Neural cell (in vitro differentiated cells): ENCODE measurements at regions not wholly inside any gene's neighbourhood (a gene's known extent, or its start where the extent isn't known, plus 50 kb on each side); places are given as distances from the start of the nearest gene placed in this dataset.

ENCODE experiments used
- H2AFZ ChIP-seq: fragments of 200-600, 300-800 bp; sonication (generic), shearing (Covaris generic); 2 replicates; pipeline ENCODE4 v1.6.0; 2014; ENCODE audit warnings: low read depth, mild to moderate bottlenecking, antibody characterized with exemption, low read length, moderate library complexity
- H3F3A ChIP-seq: fragments of 200-600 bp; shearing (Covaris generic); 2 replicates; pipeline ENCODE4 v1.6.1; 2016; ENCODE audit warnings: mild to moderate bottlenecking, moderate library complexity, mixed read lengths, antibody characterized with exemption, low read length; ENCODE audit not compliant: insufficient read depth, poor library complexity, severe bottlenecking
- H3K27ac ChIP-seq: fragments of 200-600, 300-800 bp; sonication (generic), shearing (Covaris generic); 2 replicates; pipeline ENCODE4 v1.5.1; 2014; ENCODE audit warnings: mild to moderate bottlenecking, low read length, moderate library complexity
- H3K27me3 ChIP-seq: fragments of 300-800, 200-600 bp; sonication (generic), shearing (Covaris generic); 2 replicates; pipeline ENCODE4 v1.6.0; 2014; ENCODE audit warnings: mild to moderate bottlenecking, low read depth, low read length, moderate library complexity; ENCODE audit not compliant: insufficient read depth
- H3K36me3 ChIP-seq: fragments of 300-800, 200-600 bp; sonication (generic), shearing (Covaris generic); 2 replicates; pipeline ENCODE4 v1.5.1; 2014; ENCODE audit warnings: mild to moderate bottlenecking, antibody characterized with exemption, low read length, moderate library complexity; ENCODE audit not compliant: insufficient read depth
- H3K4me2 ChIP-seq: fragments of 300-800, 200-600 bp; sonication (generic), shearing (Covaris generic); 2 replicates; pipeline ENCODE4 v1.6.0; 2014; ENCODE audit warnings: mild to moderate bottlenecking, low read length
- H3K4me3 ChIP-seq: fragments of 300-800, 200-600 bp; sonication (generic), shearing (Covaris generic); 2 replicates; pipeline ENCODE4 v1.5.1; 2014; ENCODE audit warnings: mild to moderate bottlenecking, low read length, moderate library complexity
- H3K79me2 ChIP-seq: fragments of 200-600 bp; shearing (Covaris generic); replicated peaks from 2 replicates; pipeline ENCODE4 v1.6.0; 2014; ENCODE audit warnings: mild to moderate bottlenecking, low read length, moderate library complexity; ENCODE audit not compliant: insufficient read depth
- H3K9ac ChIP-seq: fragments of 300-800, 200-600 bp; sonication (generic), shearing (Covaris generic); 2 replicates; pipeline ENCODE4 v1.6.1; 2016; ENCODE audit warnings: mild to moderate bottlenecking, low read length, mixed read lengths
- H3K9me2 ChIP-seq: fragments of 200-600 bp; shearing (Covaris generic); 2 replicates; pipeline ENCODE4 v1.6.1; 2016; ENCODE audit warnings: mild to moderate bottlenecking, low read length, mixed read lengths; ENCODE audit not compliant: insufficient read depth
- H3K9me3 ChIP-seq: fragments of 200-600, 300-800 bp; sonication (generic), shearing (Covaris generic); 2 replicates; pipeline ENCODE4 v1.6.1; 2016; ENCODE audit warnings: mild to moderate bottlenecking, mixed run types, low read length, moderate library complexity, mixed read lengths
- H4K20me1 ChIP-seq: fragments of 200-600 bp; shearing (Covaris generic); 2 replicates; pipeline ENCODE4 v1.6.1; 2016; ENCODE audit warnings: mild to moderate bottlenecking, mixed run types; ENCODE audit not compliant: insufficient read depth
- CTCF ChIP-seq: fragments of 450-650 bp; IDR thresholded peaks from 2 replicates; pipeline ENCODE4 v1.5.1; 2014; ENCODE audit warnings: antibody characterized with exemption, mild to moderate bottlenecking, moderate library complexity; ENCODE audit not compliant: poor library complexity, severe bottlenecking
- EP300 ChIP-seq: fragments of 450-650 bp; conservative IDR thresholded peaks from 2 replicates; pipeline ENCODE4 v1.6.1; 2014; ENCODE audit warnings: antibody characterized with exemption, mild to moderate bottlenecking, moderate library complexity; ENCODE audit not compliant: poor library complexity, severe bottlenecking
- EZH2 ChIP-seq: fragments of 200-600, 300-800 bp; shearing (Covaris generic), sonication (generic); IDR thresholded peaks from 2 replicates; pipeline ENCODE4 v1.6.1; 2014; ENCODE audit warnings: antibody characterized with exemption, low read length, borderline replicate concordance, mild to moderate bottlenecking; ENCODE audit not compliant: insufficient read depth, poor library complexity, severe bottlenecking
- MXI1 ChIP-seq: fragments of 450-650 bp; conservative IDR thresholded peaks from 2 replicates; pipeline ENCODE4 v1.6.1; 2014; ENCODE audit warnings: antibody characterized with exemption, mild to moderate bottlenecking; ENCODE audit not compliant: poor library complexity, severe bottlenecking
- POLR2AphosphoS5 ChIP-seq: IDR thresholded peaks from 2 replicates; pipeline ENCODE4 v1.6.1; 2012
- RAD21 ChIP-seq: fragments of 450-650 bp; conservative IDR thresholded peaks from 2 replicates; pipeline ENCODE4 v1.6.1; 2014; ENCODE audit warnings: antibody characterized with exemption, mild to moderate bottlenecking, moderate library complexity
- SMC3 ChIP-seq: fragments of 450-650 bp; conservative IDR thresholded peaks from 2 replicates; pipeline ENCODE4 v1.6.1; 2014; ENCODE audit warnings: antibody characterized with exemption, mild to moderate bottlenecking, moderate library complexity; ENCODE audit not compliant: poor library complexity
- TAF1 ChIP-seq: IDR thresholded peaks from 2 replicates; pipeline ENCODE4 v1.6.1; 2012; ENCODE audit warnings: low read depth

- Histone ChIP-seq H3K27me3 (no peaks in the 10 kb centered on the region), H3K79me2 (no peaks in the 10 kb centered on the region), H3F3A (no peaks in the 10 kb centered on the region), H3K9me3 (no peaks in the 10 kb centered on the region), H3K27ac (no peak overlapping the region), H3K9ac (no peak overlapping the region), H3K4me3 (no peak overlapping the region), H3K4me2 (no peak overlapping the region), H2AFZ (no peak overlapping the region), H3K9me2 (no peaks in the 10 kb centered on the region), H4K20me1 (no peaks in the 10 kb centered on the region), H3K36me3 (no peaks in the 10 kb centered on the region)
- no peak for TF ChIP-seq MXI1
- no peak for TF ChIP-seq SMC3
- TF ChIP-seq EZH2 = no peak
- no peak for TF ChIP-seq TAF1
Observed at GRCh38 chr4:8794491-8794890, 77.1 kb downstream of the HMX1 start.

GRCh38 chr4:8793571-8794160, 78.0 kb downstream of the HMX1 start:
- Histone ChIP-seq H3K4me2 (no peak overlapping the region), H4K20me1 (no peaks in the 10 kb centered on the region), H3K9me2 (no peaks in the 10 kb centered on the region), H2AFZ (no peak overlapping the region), H3K36me3 (no peaks in the 10 kb centered on the region), H3K9me3 (no peaks in the 10 kb centered on the region), H3K27me3 (no peaks in the 10 kb centered on the region), H3F3A (no peaks in the 10 kb centered on the region), H3K27ac (no peak overlapping the region), H3K9ac (no peak overlapping the region), H3K79me2 (no peaks in the 10 kb centered on the region), H3K4me3 (no peak overlapping the region)
- no peak for TF ChIP-seq EZH2
- TF ChIP-seq EP300 = no peak
- no peak for TF ChIP-seq TAF1
- TF ChIP-seq POLR2AphosphoS5 = no peak
- no peak for TF ChIP-seq SMC3
- TF ChIP-seq CTCF = no peak

GRCh38 chr4:8792491-8792890, 79.1 kb downstream of the HMX1 start:
- Histone ChIP-seq H3K4me3 (no peak overlapping the region), H4K20me1 (no peaks in the 10 kb centered on the region), H3K79me2 (no peaks in the 10 kb centered on the region), H3K36me3 (no peaks in the 10 kb centered on the region), H3K4me2 (no peak overlapping the region), H2AFZ (no peak overlapping the region), H3F3A (no peaks in the 10 kb centered on the region), H3K9me2 (no peaks in the 10 kb centered on the region), H3K9me3 (no peaks in the 10 kb centered on the region), H3K27ac (no peak overlapping the region), H3K9ac (no peak overlapping the region), H3K27me3 (no peaks in the 10 kb centered on the region)
- TF ChIP-seq MXI1 (no peak), POLR2AphosphoS5 (no peak), EP300 (no peak)

- H3K27me3 ChIP-seq = no peaks in the 10 kb centered on the region
- H3K9ac ChIP-seq = no peak overlapping the region
- no peaks in the 10 kb centered on the region for H3K9me2 ChIP-seq
- no peaks in the 10 kb centered on the region for H3K9me3 ChIP-seq
- no peak overlapping the region for H3K4me2 ChIP-seq
- no peaks in the 10 kb centered on the region for H3K79me2 ChIP-seq
- no peaks in the 10 kb centered on the region for H3K36me3 ChIP-seq
- H2AFZ ChIP-seq = no peak overlapping the region
- H3F3A ChIP-seq = no peaks in the 10 kb centered on the region
- H3K4me3 ChIP-seq = no peak overlapping the region
- no peaks in the 10 kb centered on the region for H4K20me1 ChIP-seq
- no peak overlapping the region for H3K27ac ChIP-seq
- TF ChIP-seq RAD21 = no peak
- no peak for TF ChIP-seq EZH2
- TF ChIP-seq TAF1 = no peak
- TF ChIP-seq EP300 = no peak
Observed at GRCh38 chr4:8791609-8792008, 80.0 kb downstream of the HMX1 start.
